ENCODE measurements at regions not wholly inside any gene's neighbourhood (a gene's known extent, or its start where the extent isn't known, plus 50 kb on each side); places are given as distances from the start of the nearest gene placed in this dataset.
"Not testable (repeated sequence)": the region's sequence is repeated elsewhere in the genome, so short reads cannot be mapped to it uniquely, and the experiment has no call there.

DNA sequence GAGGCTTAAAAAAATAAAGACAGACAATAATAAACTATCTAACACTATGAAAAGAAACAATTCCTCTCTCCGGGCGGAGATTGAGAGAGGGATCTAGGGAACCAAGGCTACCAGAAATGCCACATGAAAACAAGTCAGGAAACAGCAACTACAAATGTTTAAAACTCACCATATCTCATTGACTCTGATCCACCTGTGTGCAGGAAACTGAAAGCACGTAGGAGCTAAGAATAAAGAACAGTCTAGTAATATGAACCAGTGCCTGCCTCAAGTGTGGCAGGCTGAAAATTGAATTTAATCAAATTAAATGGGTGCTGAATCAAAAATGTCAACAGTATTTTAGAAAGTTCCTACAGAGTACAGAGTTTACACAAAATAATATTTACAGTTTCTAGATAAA, 1701.0 kb downstream of the SLITRK5 start:
- no peak for DNase-seq

DNA sequence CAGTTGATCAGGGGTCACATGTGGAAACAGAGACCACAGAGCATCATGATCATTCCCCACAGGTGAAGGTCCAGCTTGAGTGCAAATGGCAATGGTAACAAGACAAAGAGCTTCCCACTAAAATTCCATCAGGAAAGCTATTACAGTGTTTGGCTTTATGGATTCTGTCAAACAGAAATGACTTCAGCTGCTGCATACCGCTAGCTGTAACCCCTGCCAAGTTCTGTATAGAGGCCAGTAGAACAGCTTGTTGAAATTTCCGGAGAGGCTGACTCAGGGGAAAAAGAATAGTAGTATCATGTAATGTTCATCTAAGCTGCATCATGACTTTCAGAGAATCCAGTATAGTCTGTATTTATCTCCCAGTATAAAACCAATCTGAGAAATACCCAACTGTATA, 1704.7 kb downstream of the SLITRK5 start:
- DNase-seq: peak; percentile 89

DNA sequence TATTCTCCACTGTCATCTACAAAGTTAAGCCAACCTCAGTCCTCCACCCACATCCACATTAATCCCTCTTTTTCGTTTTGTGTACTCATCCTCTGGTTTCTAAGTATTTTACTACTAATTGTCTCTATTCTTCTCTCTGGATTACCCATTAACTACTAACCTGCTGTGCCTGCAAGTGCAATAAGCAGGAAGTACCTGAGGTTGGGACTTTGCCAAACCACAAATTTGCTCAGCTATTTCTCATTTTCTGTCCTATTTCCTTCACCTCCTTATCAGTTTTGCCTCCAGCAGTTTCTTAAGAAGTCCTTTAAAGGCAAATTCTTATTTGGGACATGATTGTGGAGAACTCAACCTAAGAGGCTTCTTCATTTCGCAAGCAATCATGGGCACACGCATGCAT, 1708.9 kb downstream of the SLITRK5 start:
- no peak for DNase-seq

DNA sequence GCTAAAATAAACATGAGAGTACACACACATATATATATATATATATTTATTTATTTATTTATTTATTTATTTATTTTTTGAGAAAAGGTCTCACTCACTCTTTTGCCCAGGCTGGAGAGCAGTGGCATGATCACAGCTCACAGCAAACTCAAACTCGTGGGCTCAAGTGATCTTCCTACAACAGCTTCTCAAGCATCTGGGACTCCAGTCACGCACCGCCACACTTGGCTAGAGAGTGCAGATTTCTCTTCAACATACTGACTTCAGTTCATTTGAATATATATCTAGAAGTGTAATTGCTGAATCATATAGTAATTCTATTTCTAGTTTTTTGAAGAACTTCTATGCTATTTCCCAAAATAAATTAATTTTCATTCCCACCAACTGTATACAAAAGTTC, 1711.8 kb downstream of the SLITRK5 start:
- DNase-seq: no peak

DNA sequence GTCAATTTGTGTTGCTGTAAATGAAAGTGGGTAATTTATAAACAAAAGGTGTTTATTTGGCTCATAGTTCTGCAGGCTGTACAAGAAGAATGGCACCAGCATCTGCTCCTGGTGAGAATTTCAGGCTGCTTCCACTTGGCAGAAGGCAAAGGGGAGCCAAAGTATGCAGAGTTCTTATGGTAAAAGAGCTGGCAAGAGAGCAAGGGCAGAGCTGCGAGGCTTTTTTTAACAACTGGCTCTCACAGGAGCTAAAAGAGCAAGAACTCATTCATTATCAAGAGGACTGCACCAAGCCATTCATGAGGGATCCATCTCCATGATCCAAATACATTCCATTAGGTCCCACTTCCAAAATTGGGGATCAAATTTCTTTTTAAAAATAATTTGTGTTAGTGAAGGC, 1712.7 kb downstream of the SLITRK5 start:
- DNase-seq: no peak

DNA sequence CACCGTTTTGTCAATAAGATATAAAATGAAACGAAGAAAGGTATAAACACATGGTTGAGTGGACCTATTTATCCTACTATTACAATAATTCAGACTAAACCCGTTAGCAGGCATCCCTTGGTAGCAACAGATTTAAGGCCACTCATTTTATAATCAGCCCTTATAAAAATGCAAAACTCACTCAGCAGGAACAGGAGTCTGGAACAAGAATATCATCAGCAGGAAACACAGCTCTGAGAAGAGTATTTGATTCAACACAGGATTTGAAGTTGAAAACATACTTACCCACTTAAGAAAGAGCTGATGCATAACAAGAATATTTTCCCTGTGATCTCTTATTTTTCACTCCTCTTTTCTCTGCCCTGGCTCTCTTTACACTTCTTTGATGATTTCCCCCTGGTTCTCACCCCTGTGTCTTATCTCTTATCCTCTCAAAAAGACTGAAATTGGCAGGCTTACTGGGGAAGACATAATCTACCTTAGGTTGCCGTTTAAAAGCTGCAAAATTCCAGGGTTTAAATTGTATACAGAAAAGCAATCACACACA, 1722.7 kb downstream of the SLITRK5 start:
- no peak for DNase-seq

DNA sequence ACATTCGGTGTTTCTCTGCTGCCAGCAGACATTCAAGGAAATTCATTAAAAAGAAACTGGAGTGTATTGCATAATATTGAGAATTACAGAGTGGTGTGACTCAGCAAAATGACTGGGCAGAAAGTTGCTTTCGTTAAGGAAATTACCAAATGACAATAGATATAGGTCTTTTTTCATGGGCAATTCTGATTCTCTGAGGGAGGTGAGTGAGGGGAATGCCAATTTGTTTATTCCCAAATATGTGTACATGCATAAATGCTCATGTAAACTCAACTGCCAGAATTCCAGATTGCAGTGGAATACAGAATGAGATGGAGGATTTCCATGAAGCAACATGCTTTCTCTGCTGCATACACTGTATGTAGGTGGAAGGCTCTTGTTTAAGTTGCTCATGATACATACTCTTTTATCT, 1730.1 kb downstream of the SLITRK5 start:
- no peak for DNase-seq

DNA sequence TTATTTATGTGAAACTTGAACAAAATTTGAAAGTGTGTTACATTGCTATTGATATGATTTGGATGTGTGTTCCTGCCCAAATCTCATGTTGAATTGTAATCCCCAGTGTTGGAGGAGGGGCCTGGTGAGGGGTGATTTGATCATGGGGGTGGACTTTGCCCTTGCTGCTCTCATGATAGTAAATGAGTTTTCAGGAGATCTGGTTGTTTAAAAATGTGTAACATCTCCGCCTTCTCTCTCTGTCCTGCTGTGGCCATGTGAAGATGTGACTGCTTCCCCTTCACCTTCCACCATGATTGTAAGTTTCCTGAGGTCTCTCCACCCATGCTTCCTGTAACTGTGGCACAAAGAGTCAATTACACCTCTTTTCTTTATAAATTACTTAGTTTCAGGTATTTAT, 1731.0 kb downstream of the SLITRK5 start:
- DNase-seq: no peak

DNA sequence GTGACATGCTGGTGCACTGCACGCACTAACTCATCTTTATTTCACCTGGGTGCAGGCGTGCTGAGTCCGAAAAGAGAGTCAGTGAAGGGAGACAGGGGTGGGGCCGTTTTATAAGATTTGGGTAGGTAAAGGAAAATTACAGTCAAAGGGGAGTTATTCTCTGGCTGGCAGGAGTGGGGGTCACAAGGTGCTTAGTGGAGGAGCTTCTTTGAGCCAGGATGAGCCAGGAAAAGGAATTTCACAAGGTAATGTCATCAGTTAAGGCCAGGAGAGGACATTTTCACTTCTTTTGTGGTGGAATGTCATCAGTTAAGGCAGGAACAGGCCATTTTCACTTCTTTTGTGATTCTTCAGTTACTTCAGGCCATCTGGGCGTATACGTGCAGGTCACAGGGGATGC, 1734.9 kb downstream of the SLITRK5 start:
- DNase-seq: not testable (repeated sequence)

DNA sequence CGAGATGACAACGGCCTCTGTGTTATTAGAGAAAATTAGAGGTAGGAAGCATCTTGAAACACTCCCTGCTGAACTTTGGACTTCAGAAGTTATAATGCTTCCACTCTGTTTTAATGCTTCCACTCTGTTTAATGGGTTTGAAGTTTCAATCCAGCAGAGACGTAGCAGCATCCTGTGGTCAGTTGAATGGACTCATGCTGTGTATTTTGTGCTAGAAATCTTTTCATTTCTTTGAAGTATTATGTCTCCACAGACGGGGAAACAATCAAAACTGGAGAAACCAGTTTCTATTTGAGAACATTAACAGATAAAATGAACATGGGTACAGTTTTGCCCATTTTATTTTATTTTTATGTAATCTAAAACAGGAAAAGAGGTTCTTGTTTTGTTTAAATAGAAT, 1736.2 kb downstream of the SLITRK5 start:
- no peak for DNase-seq

DNA sequence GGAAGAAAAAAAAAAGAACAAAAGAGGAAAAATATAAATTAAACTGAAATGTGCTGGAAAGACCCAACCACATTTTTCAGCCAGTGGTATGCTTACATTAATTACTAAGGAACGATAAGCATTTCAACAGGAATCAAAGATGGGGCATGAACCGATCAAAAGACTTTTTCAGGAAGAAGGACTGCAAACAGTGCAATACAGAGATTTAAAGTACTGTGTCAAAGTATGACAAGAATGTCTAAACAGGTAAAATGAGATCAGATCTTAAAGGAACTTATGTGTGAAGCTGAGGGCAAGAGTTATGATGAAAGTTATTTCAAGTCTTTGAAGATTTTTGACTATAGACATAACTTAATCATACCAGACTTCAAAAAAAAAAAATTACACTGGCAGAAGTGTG, 1761.8 kb downstream of the SLITRK5 start:
- no peak for DNase-seq

DNA sequence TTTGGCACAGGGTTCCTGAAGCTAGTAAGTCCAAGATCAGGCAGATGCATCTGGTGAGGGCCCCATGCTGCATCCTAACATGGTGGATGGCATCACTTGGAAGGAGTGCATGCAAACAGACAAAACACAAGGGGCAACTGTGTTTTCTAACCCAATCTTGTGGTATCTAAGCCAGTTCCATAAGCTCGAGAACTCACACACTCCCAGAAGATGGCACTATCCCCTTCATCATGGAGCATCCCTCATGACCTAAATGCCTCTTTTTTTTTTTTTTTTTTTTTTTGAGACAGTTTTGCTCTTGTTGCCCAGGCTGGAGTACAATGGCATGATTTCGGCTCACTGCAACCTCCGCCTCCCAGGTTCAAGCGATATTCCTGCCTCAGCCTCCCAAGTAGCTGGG, 1763.5 kb downstream of the SLITRK5 start:
- not testable (repeated sequence) for DNase-seq

DNA sequence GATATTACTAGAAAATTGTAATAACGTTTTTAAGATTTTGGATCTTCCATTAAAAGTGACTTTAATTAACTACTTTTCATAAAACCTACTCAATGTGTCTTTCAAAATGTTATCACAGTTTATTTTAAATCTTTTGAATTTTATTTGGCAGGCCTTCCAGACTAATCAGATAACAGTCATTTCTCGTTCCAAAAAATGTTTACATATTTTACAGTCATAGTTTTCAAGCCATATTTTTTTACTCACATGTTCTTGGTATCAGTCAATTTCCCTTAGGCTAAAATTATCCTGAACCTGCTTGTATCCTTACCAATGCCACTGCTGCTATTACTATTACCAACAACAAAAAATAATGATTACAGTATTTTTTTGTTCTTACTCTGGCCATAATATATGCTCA, 1783.5 kb downstream of the SLITRK5 start:
- no peak for DNase-seq

DNA sequence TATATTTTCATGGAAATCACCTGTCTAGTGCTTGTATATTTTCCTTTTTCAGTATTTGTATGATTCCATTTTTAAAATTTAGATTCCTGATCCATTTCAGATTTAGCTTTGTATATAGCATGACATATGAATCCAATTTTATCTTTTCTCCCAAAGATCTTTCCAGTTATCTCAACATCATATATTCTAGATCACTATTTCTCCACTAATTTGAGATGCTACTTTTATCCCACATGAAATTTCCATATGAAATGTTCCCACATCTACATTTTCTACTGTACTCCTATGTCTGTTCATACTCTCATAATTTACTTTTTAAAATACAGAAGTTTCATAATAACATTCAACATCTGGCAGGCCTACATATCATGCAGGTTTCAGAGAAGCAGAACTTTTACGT, 1784.1 kb downstream of the SLITRK5 start:
- no peak for DNase-seq

DNA sequence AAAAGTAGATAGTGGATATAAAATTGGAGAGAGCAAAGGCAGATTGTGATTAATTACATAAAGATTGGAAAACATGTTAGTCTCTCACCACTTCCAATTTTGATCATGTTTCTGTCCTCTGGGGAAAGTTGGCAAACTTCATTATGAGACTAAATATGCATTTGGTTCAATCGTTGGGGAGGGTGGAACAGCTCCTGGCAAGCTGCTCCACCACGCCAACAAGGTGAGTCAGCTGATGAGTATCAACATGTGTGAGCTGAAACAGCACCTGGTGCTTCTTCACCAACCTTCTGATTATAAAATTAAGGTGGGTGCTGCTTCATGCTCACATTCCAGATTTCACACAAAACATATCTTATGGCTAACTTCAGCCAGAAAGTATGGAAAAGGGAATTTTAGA, 1784.6 kb downstream of the SLITRK5 start:
- no peak for DNase-seq

DNA sequence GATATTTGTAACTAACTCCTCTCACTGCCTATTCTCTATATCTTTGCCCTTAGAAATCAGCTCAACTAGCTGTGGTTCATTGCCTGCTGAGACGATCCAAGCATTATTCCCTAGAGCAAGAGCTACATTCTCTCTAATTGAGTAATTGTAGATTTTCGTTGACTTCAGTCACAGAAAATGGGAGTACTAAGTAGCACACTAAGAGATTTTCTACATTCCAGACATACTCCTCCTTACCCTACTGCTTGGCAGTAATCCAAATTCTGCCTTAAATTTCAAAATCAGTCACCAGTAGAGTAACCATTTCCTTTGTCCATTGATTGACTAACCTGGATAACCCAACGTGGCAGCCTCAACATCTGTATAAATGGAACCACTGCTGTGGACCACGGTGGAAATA, 1786.8 kb downstream of the SLITRK5 start:
- DNase-seq: no peak

DNA sequence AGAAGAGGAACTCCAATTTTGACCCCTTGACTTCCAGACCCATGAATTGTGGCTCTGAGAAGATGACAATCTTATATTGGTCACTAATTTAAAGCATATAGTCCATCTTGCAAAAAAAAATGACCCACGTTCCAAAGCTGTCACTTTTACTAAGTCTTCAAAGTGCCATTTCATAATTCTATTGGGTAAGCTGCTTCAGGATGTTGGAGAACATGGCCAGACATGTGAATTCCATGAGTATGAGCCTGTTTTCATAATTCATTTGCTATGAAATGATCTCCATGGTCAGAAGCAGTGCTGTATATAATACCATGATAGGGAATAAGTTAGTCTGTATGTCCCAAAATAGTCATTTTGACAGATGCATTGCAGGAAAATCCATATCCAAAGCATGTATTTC, 1787.3 kb downstream of the SLITRK5 start:
- no peak for DNase-seq

DNA sequence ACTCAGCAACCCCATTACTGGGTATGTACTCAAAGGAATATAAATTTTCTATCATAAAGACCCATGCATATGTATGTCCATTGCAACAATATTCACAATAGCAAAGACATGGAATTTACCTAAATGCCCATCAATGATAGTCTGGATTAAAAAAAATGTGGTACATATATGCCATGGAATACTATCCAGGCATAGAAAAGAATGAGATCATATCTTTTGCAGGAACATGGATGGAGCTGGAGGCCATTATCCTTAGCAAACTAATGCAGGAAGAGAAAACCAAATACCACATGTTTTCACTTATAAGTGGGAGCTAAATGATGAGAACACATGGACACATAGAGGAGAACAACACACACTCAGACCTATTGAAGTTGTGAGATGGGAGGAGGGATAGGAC, 1789.7 kb downstream of the SLITRK5 start:
- DNase-seq: not testable (repeated sequence)

DNA sequence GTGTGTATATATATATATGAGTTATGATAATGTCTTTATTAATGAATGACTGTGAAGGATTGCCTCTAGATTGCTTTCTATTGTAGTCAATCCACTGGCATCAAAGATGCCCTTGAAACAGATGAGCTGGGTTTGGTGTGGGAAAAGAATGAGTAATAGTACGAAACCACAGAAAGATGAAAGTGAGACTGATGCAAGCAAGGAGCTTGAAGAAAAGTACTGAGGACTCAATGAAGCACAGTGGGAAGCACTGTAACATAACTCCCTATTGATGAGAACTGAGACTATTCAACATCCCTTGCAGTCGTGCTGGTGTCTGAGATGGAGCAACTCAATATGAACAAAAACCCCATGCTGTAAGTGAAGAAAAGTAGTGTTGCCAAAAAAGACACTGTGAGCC, 1794.2 kb downstream of the SLITRK5 start:
- DNase-seq: no peak

DNA sequence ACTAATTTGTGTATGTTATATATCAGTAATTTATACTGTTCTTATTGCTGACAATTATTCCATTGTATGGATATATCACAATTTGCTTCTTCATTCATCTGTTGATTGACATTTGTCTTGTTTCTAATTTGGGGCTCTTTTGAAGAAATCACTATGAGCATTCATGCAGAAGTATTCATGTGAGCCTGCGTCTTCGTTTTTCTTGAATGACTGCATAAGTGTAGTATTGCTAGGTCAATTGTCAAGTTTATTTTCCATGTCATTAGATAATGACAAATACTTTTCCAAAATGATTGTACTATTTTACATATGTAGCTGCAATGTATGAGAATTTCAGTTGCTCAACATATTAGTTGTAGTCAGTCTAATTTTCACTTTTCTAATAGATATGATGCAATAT, 1796.9 kb downstream of the SLITRK5 start:
- no peak for DNase-seq

DNA sequence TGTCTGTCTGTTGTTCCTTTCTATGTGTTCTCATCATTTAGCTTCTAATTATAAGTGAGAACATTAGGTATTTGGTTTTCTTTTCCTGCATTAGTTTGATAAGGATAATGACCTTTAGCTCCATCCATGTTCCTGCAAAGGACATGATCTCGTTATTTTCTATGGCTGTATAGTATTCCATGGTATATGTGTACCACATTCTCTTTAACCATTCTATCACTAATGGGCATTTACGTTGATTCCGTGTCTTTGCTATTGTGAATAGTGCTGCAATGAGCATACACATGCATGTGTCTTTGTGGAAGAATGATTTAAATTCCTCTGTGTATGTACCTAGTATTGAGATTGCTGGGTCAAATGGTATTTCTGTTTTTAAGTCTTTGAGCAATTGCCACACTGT, 1799.7 kb downstream of the SLITRK5 start:
- DNase-seq: no peak

DNA sequence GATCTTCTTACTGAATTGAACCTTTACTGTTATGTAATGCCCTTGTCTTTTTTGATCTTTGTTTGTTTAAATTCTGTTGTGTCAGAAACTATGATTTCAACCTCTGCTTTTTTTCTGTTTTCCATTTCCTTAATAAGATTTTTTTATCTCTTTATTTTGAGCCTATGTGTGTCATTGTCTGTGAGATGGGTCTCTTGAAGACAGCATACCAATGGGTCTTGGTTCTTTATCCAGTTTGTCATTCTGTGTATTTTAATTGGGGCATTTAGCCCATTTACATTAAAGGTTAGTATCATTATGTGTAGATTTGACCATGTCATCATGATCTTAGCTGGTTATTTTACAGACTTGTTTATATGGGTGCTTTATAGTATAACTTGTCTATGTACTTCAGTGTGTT, 1803.3 kb downstream of the SLITRK5 start:
- DNase-seq: no peak

DNA sequence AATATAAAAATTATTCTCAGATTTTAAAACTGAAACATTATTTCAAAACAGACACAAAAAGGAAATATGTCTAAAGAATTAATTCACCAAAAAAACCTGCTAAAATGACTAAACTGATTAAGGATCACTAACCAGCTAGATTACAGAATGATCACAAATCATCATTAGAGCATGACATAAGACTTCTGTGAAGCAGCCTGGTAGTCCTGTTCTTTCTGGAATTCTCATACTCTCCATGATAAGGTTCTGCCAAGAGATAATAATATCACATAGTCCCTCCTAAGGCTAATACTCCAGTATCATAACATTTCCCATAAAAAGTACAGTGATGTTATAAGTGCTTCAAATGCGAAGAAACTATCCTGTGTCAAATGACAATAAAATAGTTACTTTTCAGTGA, 1814.9 kb downstream of the SLITRK5 start:
- no peak for DNase-seq

DNA sequence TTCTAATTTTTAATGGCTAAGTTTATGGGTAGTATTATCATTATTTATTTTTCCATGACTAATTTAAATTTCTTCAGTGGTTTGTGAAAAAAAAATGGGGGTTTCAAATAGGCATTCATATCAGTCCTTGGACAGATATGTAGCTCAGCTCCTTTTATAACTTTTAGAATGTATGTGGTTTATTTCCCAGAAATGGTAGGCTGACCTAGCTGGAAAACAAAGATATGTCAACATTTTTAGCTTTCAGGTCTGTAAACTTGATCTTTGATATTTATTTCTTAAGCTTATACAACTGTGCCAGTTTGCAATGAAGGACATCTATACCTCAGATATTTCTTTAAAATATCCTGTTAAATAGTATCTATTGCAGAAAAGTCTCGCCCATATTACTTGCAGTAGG, 1815.5 kb downstream of the SLITRK5 start:
- DNase-seq: no peak

DNA sequence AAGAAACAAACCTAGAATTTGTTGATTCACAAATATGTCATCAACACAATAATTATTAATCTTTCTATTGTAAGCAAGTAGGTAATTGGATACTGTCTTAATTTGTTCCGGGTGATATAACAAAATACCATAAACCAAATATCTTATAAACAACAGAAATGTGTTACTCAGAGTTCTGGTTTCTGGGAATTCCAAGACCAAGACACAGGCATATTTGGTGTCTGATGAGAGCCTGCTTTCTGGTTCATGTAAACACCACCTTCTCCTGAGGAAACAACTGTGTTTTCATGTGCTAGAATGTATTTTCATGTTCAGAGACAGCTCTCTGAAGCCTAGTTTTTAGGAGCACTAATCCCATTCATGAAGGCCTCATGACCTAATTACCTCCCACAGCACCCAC, 1819.5 kb downstream of the SLITRK5 start:
- DNase-seq: no peak

All from tongue (tissue), 1 donor.